Endothelial cell of umbilical vein (primary cell): ENCODE measurements at regions not wholly inside any gene's neighbourhood (a gene's known extent, or its start where the extent isn't known, plus 50 kb on each side); places are given as distances from the start of the nearest gene placed in this dataset.

Source experiments
- CTCF ChIP-seq, 2 donors: IDR thresholded peaks; 1 replicate in 1 of 2; 2 replicates in 1 of 2; pipeline ENCODE4 v1.5.1; 2011; ENCODE audit warnings: low read length in 2 of 2, mild to moderate bottlenecking in 2 of 2, moderate library complexity in 2 of 2, control low read depth in 1 of 2, inconsistent platforms in 1 of 2, low read depth in 1 of 2; ENCODE audit not compliant: insufficient read depth in 1 of 2; ENCODE audit errors: extremely low read depth in 1 of 2
- EZH2 ChIP-seq: IDR thresholded peaks from 2 replicates; pipeline ENCODE4 v1.6.1; 2012; ENCODE audit warnings: borderline replicate concordance, low read depth, mild to moderate bottlenecking, moderate library complexity, low read length, inconsistent platforms; ENCODE audit not compliant: severe bottlenecking
- FOS ChIP-seq: IDR thresholded peaks from 2 replicates; pipeline ENCODE4 v1.6.1; 2011; ENCODE audit warnings: mild to moderate bottlenecking, low read length, moderate library complexity, borderline replicate concordance; ENCODE audit not compliant: insufficient read depth
- GATA2 ChIP-seq: IDR thresholded peaks from 2 replicates; pipeline ENCODE4 v1.7.0; 2011; ENCODE audit warnings: low read depth, mild to moderate bottlenecking, moderate library complexity, mixed read lengths, low read length; ENCODE audit not compliant: insufficient read length, insufficient read depth
- JUN ChIP-seq: IDR thresholded peaks from 2 replicates; pipeline ENCODE4 v1.6.1; 2011; ENCODE audit warnings: borderline replicate concordance, low read depth; ENCODE audit not compliant: insufficient read length, insufficient read depth
- MAX ChIP-seq: IDR thresholded peaks from 2 replicates; pipeline ENCODE4 v1.6.1; 2011; ENCODE audit not compliant: insufficient read depth, insufficient read length
- MYC ChIP-seq: IDR thresholded peaks from one replicate; pipeline ENCODE4 v1.6.1; 2011; ENCODE audit warnings: mild to moderate bottlenecking, low read depth, low read length
- POLR2A ChIP-seq: IDR thresholded peaks from 2 replicates; pipeline ENCODE4 v1.6.1; 2012; ENCODE audit warnings: low read depth, mild to moderate bottlenecking, control low read depth, low read length
- POLR2AphosphoS5 ChIP-seq: IDR thresholded peaks from 2 replicates; pipeline ENCODE4 v1.6.1; 2012; ENCODE audit warnings: low read depth, mild to moderate bottlenecking, control low read depth, low read length, moderate library complexity; ENCODE audit not compliant: insufficient read depth

- TF ChIP-seq CTCF (IDR thresholded peaks at IDR 0.05; ENCODE audit: extremely low read depth in 1 of 2, insufficient read depth in 1 of 2, low read depth in 1 of 2, low read length in 2 of 2) (no peak), POLR2A (no peak), POLR2AphosphoS5 (no peak), MAX (no peak), JUN (no peak), EZH2 (no peak), MYC (no peak), GATA2 (no peak), FOS (no peak)
Measured at GRCh38 chr15:62797171-62797570, 245.4 kb upstream of the TPM1 start.
